H9 (cell line): ENCODE measurements at regions not wholly inside any gene's neighbourhood (a gene's known extent, or its start where the extent isn't known, plus 50 kb on each side); places are given as distances from the start of the nearest gene placed in this dataset.

ENCODE experiments used
- DNase-seq: peaks from one replicate; pipeline ENCODE4 v3.0.0-alpha.2; 2017
- H2AFZ ChIP-seq: one replicate; pipeline ENCODE4 v1.6.1; 2013; ENCODE audit warnings: mild to moderate bottlenecking, low read length, control low read depth, moderate library complexity
- H2AK5ac ChIP-seq: 2 replicates; pipeline ENCODE4 v1.6.1; 2013; ENCODE audit warnings: low read length, control low read depth, mixed read lengths; ENCODE audit not compliant: insufficient read length
- H2BK120ac ChIP-seq: one replicate; pipeline ENCODE4 v1.6.1; 2013; ENCODE audit warnings: low read depth, mild to moderate bottlenecking, low read length, control low read depth, inconsistent platforms; ENCODE audit not compliant: poor library complexity, severe bottlenecking
- H2BK12ac ChIP-seq: 2 replicates; pipeline ENCODE4 v1.6.1; 2013; ENCODE audit warnings: low read length, control low read depth, mixed read lengths, low read depth; ENCODE audit not compliant: insufficient read length
- H2BK15ac ChIP-seq: 2 replicates; pipeline ENCODE4 v1.6.1; 2013; ENCODE audit warnings: low read depth, low read length, control low read depth
- H2BK20ac ChIP-seq: one replicate; pipeline ENCODE4 v1.6.1; 2013; ENCODE audit warnings: low read depth, mild to moderate bottlenecking, low read length, control low read depth, inconsistent platforms; ENCODE audit not compliant: poor library complexity, severe bottlenecking
- H2BK5ac ChIP-seq: 2 replicates; pipeline ENCODE4 v1.6.1; 2013; ENCODE audit warnings: low read length, control low read depth, mixed read lengths; ENCODE audit not compliant: insufficient read length
- H3K14ac ChIP-seq: 2 replicates; pipeline ENCODE4 v1.6.1; 2013; ENCODE audit warnings: low read length, control low read depth; ENCODE audit not compliant: insufficient read depth
- H3K18ac ChIP-seq: 2 replicates; pipeline ENCODE4 v1.6.1; 2013; ENCODE audit warnings: low read depth, mild to moderate bottlenecking, mixed read lengths, low read length, control low read depth; ENCODE audit not compliant: insufficient read length
- H3K23ac ChIP-seq: 2 replicates; pipeline ENCODE4 v1.6.1; 2013; ENCODE audit warnings: low read length, control low read depth, mixed read lengths, low read depth; ENCODE audit not compliant: insufficient read length
- H3K23me2 ChIP-seq: 2 replicates; pipeline ENCODE4 v1.6.1; 2013; ENCODE audit warnings: low read depth, mild to moderate bottlenecking, mixed read lengths, low read length, control low read depth; ENCODE audit not compliant: insufficient read length, poor library complexity, severe bottlenecking
- H3K27ac ChIP-seq: 2 replicates; pipeline ENCODE4 v1.5.1; 2013; ENCODE audit warnings: low read length, control low read depth, mixed read lengths, low read depth; ENCODE audit not compliant: insufficient read length
- H3K27me3 ChIP-seq: 2 replicates; pipeline ENCODE4 v1.6.1; 2013; ENCODE audit warnings: low read length, control low read depth, inconsistent platforms; ENCODE audit not compliant: insufficient read depth
- H3K4ac ChIP-seq: 2 replicates; pipeline ENCODE4 v1.6.1; 2013; ENCODE audit warnings: low read depth, mild to moderate bottlenecking, control low read depth, inconsistent platforms, low read length, moderate library complexity
- H3K4me1 ChIP-seq: 2 replicates; pipeline ENCODE4 v1.6.1; 2013; ENCODE audit warnings: low read length, control low read depth, inconsistent platforms; ENCODE audit not compliant: insufficient read depth
- H3K4me2 ChIP-seq: 2 replicates; pipeline ENCODE4 v1.6.1; 2013; ENCODE audit warnings: low read length, control low read depth, mixed read lengths; ENCODE audit not compliant: insufficient read length, insufficient read depth
- H3K56ac ChIP-seq: 2 replicates; pipeline ENCODE4 v1.6.1; 2013; ENCODE audit warnings: low read depth, mild to moderate bottlenecking, mixed read lengths, low read length, control low read depth; ENCODE audit not compliant: insufficient read length
- H3K79me1 ChIP-seq: 2 replicates; pipeline ENCODE4 v1.6.1; 2013; ENCODE audit warnings: low read depth, mild to moderate bottlenecking, moderate library complexity, low read length, control low read depth, inconsistent platforms; ENCODE audit not compliant: insufficient read depth, poor library complexity, severe bottlenecking
- H3K79me2 ChIP-seq: 2 replicates; pipeline ENCODE4 v1.6.1; 2013; ENCODE audit warnings: low read length, control low read depth, inconsistent platforms; ENCODE audit not compliant: insufficient read depth
- H3K9ac ChIP-seq: 2 replicates; pipeline ENCODE4 v1.6.1; 2013; ENCODE audit warnings: low read length, control low read depth, mixed read lengths; ENCODE audit not compliant: insufficient read length; ENCODE audit errors: extremely low read depth
- H3K9me3 ChIP-seq: one replicate; pipeline ENCODE4 v1.6.1; 2013; ENCODE audit warnings: low read depth, low read length, inconsistent platforms; ENCODE audit not compliant: control insufficient read depth
- H3T11ph ChIP-seq: one replicate; pipeline ENCODE4 v1.6.1; 2013; ENCODE audit warnings: mild to moderate bottlenecking, low read length, control low read depth, inconsistent platforms
- H4K20me1 ChIP-seq: one replicate; pipeline ENCODE4 v1.6.1; 2013; ENCODE audit not compliant: control insufficient read depth, insufficient read length, insufficient read depth
- H4K5ac ChIP-seq: 2 replicates; pipeline ENCODE4 v1.6.1; 2013; ENCODE audit warnings: low read depth, mild to moderate bottlenecking, mixed read lengths, low read length, control low read depth; ENCODE audit not compliant: insufficient read length
- H4K8ac ChIP-seq: replicated peaks from 2 replicates; pipeline ENCODE4 v1.6.1; 2013; ENCODE audit warnings: low read length, control low read depth, mixed read lengths, low read depth; ENCODE audit not compliant: insufficient read length
- H4K91ac ChIP-seq: 2 replicates; pipeline ENCODE4 v1.6.1; 2013; ENCODE audit warnings: low read depth, mild to moderate bottlenecking, moderate library complexity, mixed read lengths, low read length, control low read depth; ENCODE audit not compliant: insufficient read length
- H3K27ac Mint-ChIP-seq, 3 experiments: 2 replicates in 2 of 3; 3 replicates in 1 of 3; pipeline ENCODE4 v1.8.0; 2020 to 2021; ENCODE audit warnings: mixed read lengths in 3 of 3, mild to moderate bottlenecking in 1 of 3, moderate library complexity in 1 of 3
- H3K27me3 Mint-ChIP-seq: 2 replicates; pipeline ENCODE4 v1.8.0; 2021; ENCODE audit warnings: low read depth, mild to moderate bottlenecking, moderate library complexity, mixed read lengths
- H3K36me3 Mint-ChIP-seq, 3 experiments: 2 replicates in 2 of 3; 3 replicates in 1 of 3; pipeline ENCODE4 v1.8.0; 2020 to 2021; ENCODE audit warnings: low read depth in 3 of 3, mixed read lengths in 3 of 3; ENCODE audit not compliant: insufficient read depth in 1 of 3
- H3K4me1 Mint-ChIP-seq, 2 experiments: 2 replicates each; pipeline ENCODE4 v1.8.0; 2020; ENCODE audit warnings: mixed read lengths in 2 of 2
- H3K4me3 Mint-ChIP-seq, 2 experiments: 2 replicates in 1 of 2; 3 replicates in 1 of 2; pipeline ENCODE4 v1.8.0; 2020 to 2021; ENCODE audit warnings: mild to moderate bottlenecking in 2 of 2, mixed read lengths in 2 of 2, moderate library complexity in 1 of 2
- H3K9me3 Mint-ChIP-seq, 2 experiments: 2 replicates in 1 of 2; 3 replicates in 1 of 2; pipeline ENCODE4 v1.8.0; 2020; ENCODE audit warnings: mild to moderate bottlenecking in 2 of 2, mixed read lengths in 2 of 2, moderate library complexity in 1 of 2
- WGBS: extraction: QIAGEN DNeasy Blood & Tissue Kit; methylation state at CpG from one replicate; pipeline ENCODE4 v1.1.7; 2013; ENCODE audit warnings: missing lambda C conversion rate, low lambda C conversion rate, mixed read lengths; ENCODE audit not compliant: insufficient read length; ENCODE audit errors: extremely low coverage; 5-methylcytosine and 5-hydroxymethylcytosine counted together
- TF ChIP-seq, protein P1 (sequence below): fragments of 200-600 bp; sonication (generic); conservative IDR thresholded peaks from 3 replicates; pipeline ENCODE4 v1.8.0; 2021; ENCODE audit warnings: antibody characterized with exemption, mild to moderate bottlenecking

DNA sequence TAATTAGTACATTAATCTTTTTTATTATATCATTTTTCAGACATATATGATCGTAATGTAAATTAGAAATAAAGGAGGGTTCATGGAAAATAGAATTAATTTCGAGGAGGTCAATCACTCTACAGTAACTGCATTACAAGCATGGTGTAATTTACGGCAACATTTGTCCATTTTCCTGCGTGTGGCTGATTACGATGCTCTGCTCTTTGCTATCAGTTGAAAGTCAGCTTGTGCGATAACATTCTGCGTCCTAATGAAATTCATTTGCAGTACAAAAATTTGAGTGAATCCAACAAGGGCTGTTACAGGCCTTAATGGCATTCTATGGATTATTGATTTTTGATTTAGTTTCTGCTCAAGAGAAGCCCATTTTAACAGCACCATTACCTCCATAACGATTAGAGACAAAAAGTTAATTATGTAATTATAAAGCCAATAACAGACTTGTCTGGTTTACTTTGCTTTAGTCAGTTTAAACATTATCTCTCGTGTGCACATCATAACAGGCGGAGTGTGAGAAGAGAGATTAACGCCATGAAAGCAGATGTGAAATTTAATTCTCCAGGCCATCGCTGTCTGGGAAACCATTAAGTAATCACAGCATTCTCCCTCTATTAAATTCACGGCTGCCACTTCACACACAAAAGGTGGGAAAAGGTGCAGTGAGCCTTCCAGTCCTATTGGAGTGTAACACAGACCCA lies 256.4 kb upstream of the IRX3 start:
- no peak overlapping the region for H3K27ac ChIP-seq
- Mint-ChIP-seq H3K9me3 (no peaks in the 10 kb centered on the region), H3K36me3 (no peaks in the 10 kb centered on the region), H3K4me1 (peaks cover 19 to 29% of the 10 kb centered on the region in 2 experiments), H3K27ac (no peak overlapping the region), H3K27me3 (peaks cover 9% of the 10 kb centered on the region), H3K4me3 (no peak overlapping the region)
- H3K4me1 ChIP-seq: no peaks in the 10 kb centered on the region
- no peak overlapping the region for H2BK20ac ChIP-seq
- H4K8ac ChIP-seq: no peak overlapping the region
- H2BK120ac ChIP-seq: no peak overlapping the region
- H3K14ac ChIP-seq: no peak overlapping the region
- no peak for DNase-seq
- no peak overlapping the region for H3K56ac ChIP-seq
- no peak overlapping the region for H2BK15ac ChIP-seq
- H2AFZ ChIP-seq: no peak overlapping the region
- no peak overlapping the region for H2AK5ac ChIP-seq
- no peak overlapping the region for H4K5ac ChIP-seq
- WGBS: no CpG with 5 or more reads among the region's 13 CpGs
- H3K9me3 ChIP-seq: no peaks in the 10 kb centered on the region
- no peak overlapping the region for H3K18ac ChIP-seq
- H2BK12ac ChIP-seq: no peak overlapping the region
- H4K91ac ChIP-seq: no peak overlapping the region
- no peak overlapping the region for H3K9ac ChIP-seq
- H3T11ph ChIP-seq: no peak overlapping the region
- H3K79me1 ChIP-seq: no peaks in the 10 kb centered on the region
- H3K23me2 ChIP-seq: no peaks in the 10 kb centered on the region
- H3K4ac ChIP-seq: no peak overlapping the region
- H3K4me2 ChIP-seq: no peak overlapping the region
- no peak overlapping the region for H2BK5ac ChIP-seq
- TF ChIP-seq, protein P1, sequence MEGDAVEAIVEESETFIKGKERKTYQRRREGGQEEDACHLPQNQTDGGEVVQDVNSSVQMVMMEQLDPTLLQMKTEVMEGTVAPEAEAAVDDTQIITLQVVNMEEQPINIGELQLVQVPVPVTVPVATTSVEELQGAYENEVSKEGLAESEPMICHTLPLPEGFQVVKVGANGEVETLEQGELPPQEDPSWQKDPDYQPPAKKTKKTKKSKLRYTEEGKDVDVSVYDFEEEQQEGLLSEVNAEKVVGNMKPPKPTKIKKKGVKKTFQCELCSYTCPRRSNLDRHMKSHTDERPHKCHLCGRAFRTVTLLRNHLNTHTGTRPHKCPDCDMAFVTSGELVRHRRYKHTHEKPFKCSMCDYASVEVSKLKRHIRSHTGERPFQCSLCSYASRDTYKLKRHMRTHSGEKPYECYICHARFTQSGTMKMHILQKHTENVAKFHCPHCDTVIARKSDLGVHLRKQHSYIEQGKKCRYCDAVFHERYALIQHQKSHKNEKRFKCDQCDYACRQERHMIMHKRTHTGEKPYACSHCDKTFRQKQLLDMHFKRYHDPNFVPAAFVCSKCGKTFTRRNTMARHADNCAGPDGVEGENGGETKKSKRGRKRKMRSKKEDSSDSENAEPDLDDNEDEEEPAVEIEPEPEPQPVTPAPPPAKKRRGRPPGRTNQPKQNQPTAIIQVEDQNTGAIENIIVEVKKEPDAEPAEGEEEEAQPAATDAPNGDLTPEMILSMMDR: no peak
- H3K23ac ChIP-seq: no peak overlapping the region
- no peaks in the 10 kb centered on the region for H3K79me2 ChIP-seq
- no peaks in the 10 kb centered on the region for H3K27me3 ChIP-seq
- no peaks in the 10 kb centered on the region for H4K20me1 ChIP-seq
